GM12874 (cell line): ENCODE measurements at regions not wholly inside any gene's neighbourhood (a gene's known extent, or its start where the extent isn't known, plus 50 kb on each side); places are given as distances from the start of the nearest gene placed in this dataset.

Experiments
- TF ChIP-seq, protein P1 (sequence below): IDR thresholded peaks from 2 replicates; pipeline ENCODE4 v1.5.1; 2011; ENCODE audit warnings: low read depth, mild to moderate bottlenecking, control low read depth, low read length, moderate library complexity; ENCODE audit not compliant: insufficient read depth

DNA sequence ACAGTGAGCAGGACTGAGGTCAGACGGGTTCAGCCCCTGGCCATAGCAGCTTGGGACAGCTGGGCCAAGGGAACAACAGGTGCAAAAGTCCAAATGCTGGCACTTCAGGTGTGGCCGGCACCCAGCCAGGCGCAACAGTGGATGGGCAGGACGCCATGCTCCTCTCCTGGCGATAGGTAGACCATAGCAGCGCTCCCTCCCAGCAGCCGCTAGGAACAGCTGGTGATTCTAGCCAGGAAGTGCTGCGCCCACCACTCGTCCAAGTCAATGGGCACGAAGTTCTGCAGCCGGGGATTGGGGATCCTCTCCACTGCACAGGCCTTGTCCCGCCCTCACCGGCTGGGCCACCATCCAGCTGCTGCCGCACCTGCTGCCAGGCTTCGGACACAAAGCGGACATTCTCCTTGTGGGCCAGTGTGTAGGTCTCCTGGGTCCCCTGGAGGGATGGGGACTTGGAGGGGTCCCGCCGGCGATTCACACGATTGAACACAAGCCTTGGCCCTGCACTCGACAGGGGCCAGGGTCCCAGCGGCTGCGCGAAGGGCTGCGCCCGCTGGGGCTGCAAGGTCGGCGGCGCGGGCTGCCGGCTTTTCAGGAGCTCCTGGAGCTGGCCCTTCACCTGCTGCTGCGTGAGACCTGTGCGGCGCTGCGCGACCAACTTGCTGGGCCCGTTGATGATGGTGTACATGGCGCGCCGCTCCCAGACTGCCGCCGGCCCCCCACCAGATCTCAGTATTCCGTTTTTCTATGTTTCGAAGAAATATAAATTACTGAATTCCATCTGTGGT, 227.5 kb upstream of the STK26 start:
- TF ChIP-seq, protein P1, sequence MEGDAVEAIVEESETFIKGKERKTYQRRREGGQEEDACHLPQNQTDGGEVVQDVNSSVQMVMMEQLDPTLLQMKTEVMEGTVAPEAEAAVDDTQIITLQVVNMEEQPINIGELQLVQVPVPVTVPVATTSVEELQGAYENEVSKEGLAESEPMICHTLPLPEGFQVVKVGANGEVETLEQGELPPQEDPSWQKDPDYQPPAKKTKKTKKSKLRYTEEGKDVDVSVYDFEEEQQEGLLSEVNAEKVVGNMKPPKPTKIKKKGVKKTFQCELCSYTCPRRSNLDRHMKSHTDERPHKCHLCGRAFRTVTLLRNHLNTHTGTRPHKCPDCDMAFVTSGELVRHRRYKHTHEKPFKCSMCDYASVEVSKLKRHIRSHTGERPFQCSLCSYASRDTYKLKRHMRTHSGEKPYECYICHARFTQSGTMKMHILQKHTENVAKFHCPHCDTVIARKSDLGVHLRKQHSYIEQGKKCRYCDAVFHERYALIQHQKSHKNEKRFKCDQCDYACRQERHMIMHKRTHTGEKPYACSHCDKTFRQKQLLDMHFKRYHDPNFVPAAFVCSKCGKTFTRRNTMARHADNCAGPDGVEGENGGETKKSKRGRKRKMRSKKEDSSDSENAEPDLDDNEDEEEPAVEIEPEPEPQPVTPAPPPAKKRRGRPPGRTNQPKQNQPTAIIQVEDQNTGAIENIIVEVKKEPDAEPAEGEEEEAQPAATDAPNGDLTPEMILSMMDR, result no peak

DNA sequence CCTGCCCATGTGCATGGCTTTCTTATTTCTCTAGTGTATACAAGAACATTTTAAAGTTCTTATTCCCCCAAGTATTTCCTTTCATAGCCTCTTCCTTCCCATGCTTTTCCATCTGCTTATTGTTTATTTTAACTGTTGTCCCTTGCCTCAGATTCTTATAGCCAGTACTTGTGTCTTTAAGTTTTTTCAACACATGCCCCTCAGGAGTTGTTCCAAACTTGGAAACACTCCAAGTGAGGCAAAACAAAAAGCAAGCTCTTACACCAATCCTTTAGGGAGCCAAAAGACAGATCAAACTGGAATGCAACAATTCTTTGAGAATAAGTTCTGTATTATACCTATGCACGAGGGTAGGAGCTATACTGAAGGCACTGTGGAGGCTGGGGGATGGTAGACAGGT, 222.0 kb upstream of the STK26 start:
- TF ChIP-seq, protein P1, result no peak

DNA sequence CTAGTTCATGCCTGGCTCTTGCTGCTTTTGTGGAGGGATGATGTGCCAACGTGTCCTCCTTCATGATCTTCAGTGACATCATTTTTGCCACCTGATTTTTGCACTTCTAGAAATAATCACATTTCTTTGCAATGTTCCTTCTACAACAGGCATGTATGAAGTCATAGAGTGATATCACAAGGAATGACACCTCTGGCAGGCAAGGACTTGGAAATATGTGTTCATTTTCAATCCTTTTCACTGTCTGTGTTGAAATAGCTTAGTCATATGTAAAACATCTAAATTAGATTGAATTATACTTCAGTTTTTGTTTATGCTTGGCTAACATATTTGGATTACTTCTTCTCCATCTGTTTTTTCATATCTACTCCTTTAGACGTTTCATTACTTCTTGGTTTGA, 221.2 kb upstream of the STK26 start:
- TF ChIP-seq, protein P1, result no peak

DNA sequence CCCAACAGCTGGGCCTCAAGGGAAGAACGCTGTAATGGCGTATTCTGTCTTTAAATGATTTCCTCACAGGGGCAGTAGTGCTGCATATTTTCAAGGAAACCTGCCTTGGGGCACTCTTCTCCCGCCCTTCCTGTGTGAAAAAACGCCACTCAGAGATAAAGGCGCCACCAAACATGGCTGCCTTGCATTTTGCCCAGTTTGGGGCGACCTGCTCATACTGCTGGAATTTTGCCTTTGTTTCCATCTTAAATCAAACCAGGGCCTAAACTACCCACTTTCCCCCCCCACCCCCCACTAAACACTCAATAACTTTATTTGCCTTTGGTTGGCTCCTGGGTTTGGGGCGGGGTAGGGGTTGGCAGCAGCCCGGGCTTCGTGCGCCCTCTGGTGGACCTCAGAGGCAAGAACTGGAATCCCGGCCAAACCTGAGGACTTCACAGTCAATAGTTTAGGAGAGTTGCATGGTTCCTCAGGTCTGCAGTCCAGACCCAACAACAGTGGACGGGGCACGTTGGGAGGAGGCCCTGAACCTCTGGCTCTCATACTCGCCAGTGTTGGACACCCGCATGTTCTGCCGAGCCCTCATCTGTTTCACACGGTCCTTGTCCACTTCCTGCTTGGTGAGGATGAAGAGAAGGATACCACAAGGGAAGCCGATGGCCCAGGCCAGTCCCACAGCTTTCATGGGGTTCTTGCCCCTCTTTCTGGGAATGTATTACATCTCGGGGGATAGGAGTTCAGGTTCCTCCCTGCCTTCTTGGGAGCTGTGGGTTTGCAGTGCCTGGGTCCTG, 220.1 kb upstream of the STK26 start:
- TF ChIP-seq, protein P1, result peak; percentile 41; the same call in 1 of the 2 replicates

DNA sequence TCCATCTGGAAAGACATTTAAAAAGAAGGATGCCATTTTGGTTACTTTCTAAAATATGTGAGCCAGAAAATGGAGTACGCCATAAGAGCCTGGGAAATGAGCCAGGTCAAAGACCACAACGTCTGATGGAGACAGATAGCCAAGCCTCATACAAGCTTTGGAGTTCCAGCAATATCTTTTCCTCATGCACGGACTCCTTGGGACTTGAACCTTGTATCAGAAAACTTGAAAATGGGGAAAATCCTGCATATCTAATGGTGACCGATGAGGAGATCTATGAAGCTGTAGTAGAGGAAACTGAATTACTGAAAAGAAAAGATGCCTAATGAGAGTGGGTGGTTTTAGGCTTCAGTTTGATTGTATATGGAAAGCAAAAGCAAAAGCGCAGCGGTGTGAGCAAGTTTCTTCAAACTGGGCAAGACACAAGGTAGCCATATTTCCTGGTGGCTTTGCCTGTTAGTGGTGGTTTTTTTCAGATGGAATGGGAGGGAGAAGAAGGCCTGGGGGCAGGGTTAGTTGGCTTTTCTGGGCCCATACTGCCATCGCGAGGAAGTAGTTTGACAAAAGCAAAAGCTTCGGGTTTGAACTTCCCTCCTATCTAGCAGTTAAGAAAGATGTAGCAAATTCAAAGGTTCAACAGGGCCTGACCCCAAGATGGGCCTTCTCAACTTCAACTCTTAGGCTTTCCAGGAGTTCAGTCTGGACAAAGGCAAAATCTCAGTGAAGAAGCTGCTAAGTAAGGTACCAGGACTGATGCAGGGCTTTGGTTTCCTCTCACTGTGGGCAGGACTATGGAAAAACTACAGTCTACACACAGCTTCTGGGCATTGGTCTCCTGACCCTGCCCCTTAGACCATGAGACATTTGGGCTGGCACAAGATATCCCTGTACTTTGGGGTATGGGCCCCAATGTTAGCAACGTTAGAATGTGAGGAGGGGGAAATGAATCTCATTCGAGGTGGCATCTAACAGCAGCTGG, 210.0 kb upstream of the STK26 start:
- TF ChIP-seq, protein P1, result no peak

DNA sequence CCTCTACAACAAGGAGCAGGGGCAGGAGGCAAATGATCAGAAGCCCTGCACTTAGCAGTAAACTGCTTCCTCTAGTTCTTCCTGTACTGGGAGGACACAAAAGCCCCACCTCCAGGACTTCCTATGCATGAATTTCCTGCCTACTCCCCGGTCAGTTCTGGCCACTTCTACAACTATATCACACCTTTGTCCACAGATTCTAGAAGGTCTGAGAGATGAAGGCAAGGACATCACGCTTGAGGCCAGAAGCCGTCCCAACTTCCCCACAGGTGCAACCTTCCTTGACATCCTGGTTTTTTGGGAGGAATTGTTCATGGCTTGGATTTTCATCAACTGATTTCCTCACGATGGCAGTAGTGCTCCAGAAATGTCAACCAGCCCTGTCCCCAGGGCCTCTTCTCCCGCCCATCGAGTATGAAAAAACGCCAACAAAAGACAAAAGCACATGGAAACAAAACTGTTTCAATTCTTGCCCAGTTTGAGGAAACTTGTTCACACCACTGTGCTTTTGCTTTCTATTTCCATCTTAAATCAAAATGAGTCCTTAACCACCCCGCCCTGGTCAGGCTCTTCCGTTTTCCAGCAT, 206.5 kb upstream of the STK26 start:
- TF ChIP-seq, protein P1, result no peak
